ENCODE measurements at regions not wholly inside any gene's neighbourhood (a gene's known extent, or its start where the extent isn't known, plus 50 kb on each side); places are given as distances from the start of the nearest gene placed in this dataset.
"Not testable (repeated sequence)": the region's sequence is repeated elsewhere in the genome, so short reads cannot be mapped to it uniquely, and the experiment has no call there.

GRCh38 chr2:131803237-131803636 lies 275.5 kb downstream of the CCDC74A start:
- not testable (repeated sequence) for TF ChIP-seq CTCF (optimal IDR thresholded peaks at IDR 0.05 in 1 of 3, IDR thresholded peaks at IDR 0.05 in 1 of 3, conservative IDR thresholded peaks at IDR 0.05 in 1 of 3; ENCODE audit: extremely low read depth in 1 of 3, insufficient read depth in 2 of 3, low read length in 3 of 3); EZH2 (IDR thresholded peaks at IDR 0.05; ENCODE audit: low read length)
